Pancreas (tissue), 10 donors: ENCODE measurements at regions not wholly inside any gene's neighbourhood (a gene's known extent, or its start where the extent isn't known, plus 50 kb on each side); places are given as distances from the start of the nearest gene placed in this dataset.

Experiments used
- ATAC-seq, 4 donors: fragments of 200-7000 bp; cut with Tn5 transposase; one replicate each; pipeline versions ENCODE4 v1.8.0 to v1.9.1; 2020; ENCODE audit warnings: mild to moderate bottlenecking in 4 of 4, moderate library complexity in 4 of 4
- DNase-seq, 6 donors: peaks; one replicate each; pipeline ENCODE4 v3.0.0-alpha.2; 2020
- FAIRE-seq: peaks from 2 replicates; lab custom pipeline; 2012; peaks lifted over from hg19 to GRCh38; lab: Jason Lieb, UNC
- H3K27ac ChIP-seq, 4 donors: fragments of 200-600 bp; sonication (generic); 1 replicate in 3 of 4; 2 replicates in 1 of 4; pipeline versions ENCODE4 v1.5.0 to v1.8.0; 2020
- H3K27me3 ChIP-seq, 4 donors: fragments of 200-600 bp; one replicate each; pipeline ENCODE4 v1.8.0; 2021
- H3K36me3 ChIP-seq, 3 donors: fragments of 200-600 bp; sonication (generic) in 1 of 3; one replicate each; pipeline versions ENCODE4 v1.5.0 to v1.8.0; 2020 to 2021
- H3K4me1 ChIP-seq, 3 donors: fragments of 200-600 bp; one replicate each; pipeline ENCODE4 v1.8.0; 2021
- H3K4me3 ChIP-seq, 4 donors: fragments of 200-600 bp; sonication (generic) in 2 of 4; one replicate each; pipeline versions ENCODE4 v1.5.0 to v1.8.0; 2020 to 2021
- H3K9me3 ChIP-seq, 4 donors: fragments of 200-600 bp; one replicate each; pipeline ENCODE4 v1.8.0; 2021
- CTCF ChIP-seq, 4 donors: fragments of 200-600 bp; sonication (generic) in 3 of 4; IDR thresholded peaks; one replicate each; pipeline versions ENCODE4 v1.5.0 to v1.8.0; 2021; ENCODE audit warnings: antibody characterized with exemption in 4 of 4
- WGBS, 2 donors: extraction: QIAGEN DNeasy Blood & Tissue Kit; methylation state at CpG; one replicate each; pipeline ENCODE4 v1.1.7; 2013; 5-methylcytosine and 5-hydroxymethylcytosine counted together
- intact Hi-C, 3 donors: fragments of 100-400 bp; cut with DNase I; formaldehyde crosslinking; loops; one replicate each; pipeline versions ENCODE4 v1.11.1 to v1.14.2; 2022
- donor health status: healthy with polysubstance abuse.
- donor health status: DM: no; HTN: no; CAD: no; lungs with moderate emphysema.
- donor health status: DM: no; HTN: no; CAD: no.
- donor health status: control.
- donor health status: control.
- donor health status: Bipolar disorder and iron deficiency.
- donor health status: DM: yes; HTN: yes; CAD: no.
- donor health status: DM: no; HTN: no; CAD: no.
- donor health status: DM: no; HTN: no; CAD: no.
- donor health status: DM: yes; HTN: yes; CAD: no.

- Histone ChIP-seq H3K4me1 (no peaks in the 10 kb centered on the region), H3K36me3 (no peaks in the 10 kb centered on the region), H3K4me3 (no peak overlapping the region), H3K27ac (no peak overlapping the region), H3K9me3 (no peaks in the 10 kb centered on the region), H3K27me3 (no peaks in the 10 kb centered on the region)
- TF ChIP-seq CTCF (IDR thresholded peaks at IDR 0.05) = no peak
- intact Hi-C loops = no loop called here
- DNase-seq (no peak), FAIRE-seq (no peak), ATAC-seq (no peak)
These were observed 193.4 kb upstream of the NR4A3 start for GRCh38 chr9:99628285-99628684.

GRCh38 chr9:99628849-99629620 lies 192.7 kb upstream of the NR4A3 start:
- ATAC-seq = no peak
- no peak overlapping the region for H3K4me3 ChIP-seq
- no peaks in the 10 kb centered on the region for H3K4me1 ChIP-seq
- intact Hi-C loops = no loop called here
- TF ChIP-seq CTCF (IDR thresholded peaks at IDR 0.05) = no peak
- no peak overlapping the region for H3K27ac ChIP-seq
- FAIRE-seq = no peak
- H3K9me3 ChIP-seq = no peaks in the 10 kb centered on the region
- H3K27me3 ChIP-seq = no peaks in the 10 kb centered on the region
- no peaks in the 10 kb centered on the region for H3K36me3 ChIP-seq
- WGBS, 2 donors = 94% methylated on average over 3 of the region's 3 CpGs
- DNase-seq = no peak

GRCh38 chr9:99632349-99633038 lies 189.2 kb upstream of the NR4A3 start:
- Histone ChIP-seq H3K36me3 (no peaks in the 10 kb centered on the region), H3K9me3 (no peaks in the 10 kb centered on the region), H3K4me3 (no peak overlapping the region), H3K27me3 (no peaks in the 10 kb centered on the region), H3K27ac (no peak overlapping the region), H3K4me1 (no peaks in the 10 kb centered on the region)
- no peak for ATAC-seq
- intact Hi-C loops = no loop called here
- WGBS, 2 donors = 77 to 85% methylated on average over 1 of the region's 1 CpG
- no peak for TF ChIP-seq CTCF (IDR thresholded peaks at IDR 0.05)
- FAIRE-seq = peak; percentile 9
- no peak for DNase-seq

GRCh38 chr9:99633265-99633664 lies 188.4 kb upstream of the NR4A3 start:
- Histone ChIP-seq H3K36me3 (no peaks in the 10 kb centered on the region), H3K4me3 (no peak overlapping the region), H3K4me1 (no peaks in the 10 kb centered on the region), H3K9me3 (no peaks in the 10 kb centered on the region), H3K27ac (no peak overlapping the region), H3K27me3 (no peaks in the 10 kb centered on the region)
- DNase-seq = no peak
- FAIRE-seq = peak; percentile 91
- TF ChIP-seq CTCF (IDR thresholded peaks at IDR 0.05) = no peak
- ATAC-seq = no peak
- intact Hi-C loops = no loop called here

GRCh38 chr9:99634186-99634585 lies 187.5 kb upstream of the NR4A3 start:
- Histone ChIP-seq H3K4me3 (no peak overlapping the region), H3K4me1 (no peaks in the 10 kb centered on the region), H3K27ac (no peak overlapping the region), H3K27me3 (no peaks in the 10 kb centered on the region), H3K36me3 (no peaks in the 10 kb centered on the region), H3K9me3 (no peaks in the 10 kb centered on the region)
- no peak for TF ChIP-seq CTCF (IDR thresholded peaks at IDR 0.05)
- no peak for FAIRE-seq
- DNase-seq = no peak
- 83 to 90% methylated on average over 3 of the region's 3 CpGs for WGBS, 2 donors
- intact Hi-C loops = no loop called here
- no peak for ATAC-seq
